ENCODE measurements at regions not wholly inside any gene's neighbourhood (a gene's known extent, or its start where the extent isn't known, plus 50 kb on each side); places are given as distances from the start of the nearest gene placed in this dataset.

GRCh38 chr17:17420082-17420481 is 56.7 kb upstream of the MED9 start:
- TF ChIP-seq CTCF (conservative IDR thresholded peaks at IDR 0.05; ENCODE audit: low read length) (no peak), EZH2phosphoT487 (IDR thresholded peaks at IDR 0.05; ENCODE audit: borderline replicate concordance, low read depth, low read length) (no peak)

Data from OCI-LY7 (cell line).